ENCODE measurements at regions not wholly inside any gene's neighbourhood (a gene's known extent, or its start where the extent isn't known, plus 50 kb on each side); places are given as distances from the start of the nearest gene placed in this dataset.

DNA sequence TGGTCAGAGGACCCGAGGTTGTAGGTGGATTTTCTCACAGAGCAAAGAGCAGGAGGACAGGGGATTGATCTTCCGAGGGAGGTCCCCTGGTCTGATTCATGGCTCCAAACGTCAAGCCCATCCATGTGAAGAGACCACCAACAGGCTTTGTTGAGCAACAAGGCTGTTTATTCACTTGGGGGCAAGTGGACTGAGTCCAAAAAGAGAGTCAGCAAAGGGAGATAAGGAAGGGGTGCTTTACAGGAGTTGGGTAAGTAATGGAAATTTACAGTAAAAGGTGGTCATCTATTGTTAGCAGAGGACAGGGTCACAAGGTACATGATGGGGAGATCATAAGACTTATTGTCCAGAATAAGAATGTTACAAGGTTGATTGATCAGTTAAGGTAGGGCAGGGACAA, 2285.8 kb downstream of the TP53TG3F start:
- H3K4me3 Mint-ChIP-seq, result no peak overlapping the region
- H3K9me3 Mint-ChIP-seq, result peaks cover 57% of the 10 kb centered on the region
- no peaks in the 10 kb centered on the region for H3K27me3 Mint-ChIP-seq (ENCODE audit: low read depth)
- no peaks in the 10 kb centered on the region for H3K36me3 Mint-ChIP-seq (ENCODE audit: low read depth)
- TF ChIP-seq, protein P1, sequence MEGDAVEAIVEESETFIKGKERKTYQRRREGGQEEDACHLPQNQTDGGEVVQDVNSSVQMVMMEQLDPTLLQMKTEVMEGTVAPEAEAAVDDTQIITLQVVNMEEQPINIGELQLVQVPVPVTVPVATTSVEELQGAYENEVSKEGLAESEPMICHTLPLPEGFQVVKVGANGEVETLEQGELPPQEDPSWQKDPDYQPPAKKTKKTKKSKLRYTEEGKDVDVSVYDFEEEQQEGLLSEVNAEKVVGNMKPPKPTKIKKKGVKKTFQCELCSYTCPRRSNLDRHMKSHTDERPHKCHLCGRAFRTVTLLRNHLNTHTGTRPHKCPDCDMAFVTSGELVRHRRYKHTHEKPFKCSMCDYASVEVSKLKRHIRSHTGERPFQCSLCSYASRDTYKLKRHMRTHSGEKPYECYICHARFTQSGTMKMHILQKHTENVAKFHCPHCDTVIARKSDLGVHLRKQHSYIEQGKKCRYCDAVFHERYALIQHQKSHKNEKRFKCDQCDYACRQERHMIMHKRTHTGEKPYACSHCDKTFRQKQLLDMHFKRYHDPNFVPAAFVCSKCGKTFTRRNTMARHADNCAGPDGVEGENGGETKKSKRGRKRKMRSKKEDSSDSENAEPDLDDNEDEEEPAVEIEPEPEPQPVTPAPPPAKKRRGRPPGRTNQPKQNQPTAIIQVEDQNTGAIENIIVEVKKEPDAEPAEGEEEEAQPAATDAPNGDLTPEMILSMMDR (IDR thresholded peaks at IDR 0.05; ENCODE audit: unreplicated experiment in 3 of 3), result no peak
- no peak overlapping the region for H3K27ac Mint-ChIP-seq
- no peaks in the 10 kb centered on the region for H3K4me1 Mint-ChIP-seq

DNA sequence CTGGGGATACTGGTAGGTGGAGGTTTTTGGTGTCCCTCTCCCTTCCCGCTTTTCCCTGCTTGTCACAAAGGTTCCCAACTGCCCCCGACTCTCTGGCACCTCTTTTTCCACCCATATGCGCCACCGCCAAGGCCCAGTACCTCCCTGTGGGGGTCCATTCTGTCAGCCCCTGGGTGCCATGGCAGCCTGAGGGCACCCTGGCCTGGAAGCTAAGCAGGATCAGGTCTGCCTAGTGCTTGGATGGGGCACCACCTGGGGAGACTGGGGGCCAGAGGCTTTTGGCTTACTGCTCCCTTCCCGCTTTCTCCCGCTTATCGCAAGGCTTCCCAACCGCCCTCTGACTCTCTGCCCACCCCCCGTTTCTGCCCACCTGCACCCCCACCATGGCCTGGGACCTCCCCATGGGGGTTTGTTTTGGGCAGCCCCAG, 2286.4 kb downstream of the TP53TG3F start:
- peaks cover 51% of the 10 kb centered on the region for H3K9me3 Mint-ChIP-seq

DNA sequence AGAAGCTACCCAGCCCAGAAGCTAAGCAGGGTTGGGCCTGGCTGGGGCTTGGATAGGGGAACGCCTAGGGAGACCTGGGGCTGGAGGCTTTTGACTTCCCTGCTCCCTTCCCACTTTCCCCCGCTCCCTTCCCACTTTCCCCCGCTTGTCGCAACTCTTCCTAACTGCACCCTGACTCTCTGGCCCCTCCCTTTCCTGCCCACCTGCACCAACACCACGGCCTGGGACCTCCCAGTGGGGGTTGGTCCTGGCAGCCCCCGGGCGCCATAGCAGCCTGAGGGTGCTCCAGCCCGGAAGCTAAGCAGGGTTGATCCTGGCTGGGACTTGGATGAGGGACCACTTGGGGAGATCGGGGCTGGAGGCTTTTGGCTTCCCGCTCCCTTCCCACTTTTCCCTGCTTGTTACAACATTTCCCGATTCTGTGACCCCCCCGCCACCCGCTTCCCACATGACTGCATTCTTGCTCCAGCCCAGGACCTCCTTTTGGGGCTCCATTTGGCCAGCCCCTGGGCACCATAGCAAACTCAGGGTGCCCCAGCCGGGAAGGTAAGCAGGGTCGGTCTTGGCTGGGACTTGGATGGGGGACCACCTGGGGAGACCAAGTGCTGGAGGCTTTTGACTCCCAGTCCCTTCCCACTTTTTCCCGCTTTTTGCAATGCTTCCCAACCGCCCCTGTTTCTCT, 2287.0 kb downstream of the TP53TG3F start:
- TF ChIP-seq, protein P1 (IDR thresholded peaks at IDR 0.05; ENCODE audit: unreplicated experiment in 3 of 3), result no peak
- no peaks in the 10 kb centered on the region for H3K27me3 Mint-ChIP-seq (ENCODE audit: low read depth)
- H3K9me3 Mint-ChIP-seq, result peaks cover 45% of the 10 kb centered on the region
- no peak overlapping the region for H3K27ac Mint-ChIP-seq
- H3K4me1 Mint-ChIP-seq, result no peaks in the 10 kb centered on the region
- no peak overlapping the region for H3K4me3 Mint-ChIP-seq
- H3K36me3 Mint-ChIP-seq (ENCODE audit: low read depth), result no peaks in the 10 kb centered on the region

More for the DNA sequence above, 2286.4 kb downstream of the TP53TG3F start:
- TF ChIP-seq, protein P1 (IDR thresholded peaks at IDR 0.05; ENCODE audit: unreplicated experiment in 3 of 3), result no peak
- H3K4me1 Mint-ChIP-seq, result no peaks in the 10 kb centered on the region
- no peak overlapping the region for H3K27ac Mint-ChIP-seq
- no peaks in the 10 kb centered on the region for H3K27me3 Mint-ChIP-seq (ENCODE audit: low read depth)
- H3K4me3 Mint-ChIP-seq, result no peak overlapping the region
- no peaks in the 10 kb centered on the region for H3K36me3 Mint-ChIP-seq (ENCODE audit: low read depth)

DNA sequence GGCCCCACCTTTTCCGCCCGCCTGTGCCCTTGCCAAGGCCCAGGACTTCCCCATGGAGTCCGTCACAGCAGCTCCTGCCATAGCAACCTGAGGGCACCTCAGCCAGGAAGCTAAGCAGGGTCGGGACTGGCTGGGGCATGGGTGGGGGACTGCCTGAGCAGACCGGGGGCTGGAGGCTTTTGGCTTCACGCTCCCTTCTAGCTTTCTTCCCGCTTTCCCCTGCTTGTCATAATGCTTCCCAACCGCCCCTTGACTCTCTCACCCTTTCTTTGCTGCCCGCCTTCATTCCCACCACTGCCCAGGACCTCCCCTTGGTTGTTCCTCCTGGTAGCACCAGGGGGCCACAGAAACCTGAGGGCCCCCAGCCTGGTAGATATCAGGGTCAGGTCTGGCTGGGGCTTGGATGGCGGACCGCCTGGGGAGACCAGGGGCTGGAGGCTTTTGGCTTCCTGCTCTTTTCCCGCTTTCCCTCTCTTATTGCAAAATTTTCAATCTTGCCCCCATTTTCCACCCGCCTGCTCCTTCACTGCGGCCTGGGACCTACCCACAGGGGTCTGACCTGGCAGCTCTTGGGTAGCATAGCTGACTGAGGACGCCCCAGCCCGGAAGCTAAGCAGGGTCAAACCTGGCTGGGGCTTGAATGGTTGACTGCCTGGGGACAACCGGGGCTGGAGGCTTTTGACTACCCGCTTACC, 2287.7 kb downstream of the TP53TG3F start:
- Mint-ChIP-seq H3K36me3 (ENCODE audit: low read depth) (no peaks in the 10 kb centered on the region), H3K4me3 (no peak overlapping the region), H3K4me1 (no peaks in the 10 kb centered on the region), H3K27ac (no peak overlapping the region), H3K9me3 (peaks cover 38% of the 10 kb centered on the region), H3K27me3 (ENCODE audit: low read depth) (no peaks in the 10 kb centered on the region)
- TF ChIP-seq, protein P1 (IDR thresholded peaks at IDR 0.05; ENCODE audit: unreplicated experiment in 3 of 3), result no peak

DNA sequence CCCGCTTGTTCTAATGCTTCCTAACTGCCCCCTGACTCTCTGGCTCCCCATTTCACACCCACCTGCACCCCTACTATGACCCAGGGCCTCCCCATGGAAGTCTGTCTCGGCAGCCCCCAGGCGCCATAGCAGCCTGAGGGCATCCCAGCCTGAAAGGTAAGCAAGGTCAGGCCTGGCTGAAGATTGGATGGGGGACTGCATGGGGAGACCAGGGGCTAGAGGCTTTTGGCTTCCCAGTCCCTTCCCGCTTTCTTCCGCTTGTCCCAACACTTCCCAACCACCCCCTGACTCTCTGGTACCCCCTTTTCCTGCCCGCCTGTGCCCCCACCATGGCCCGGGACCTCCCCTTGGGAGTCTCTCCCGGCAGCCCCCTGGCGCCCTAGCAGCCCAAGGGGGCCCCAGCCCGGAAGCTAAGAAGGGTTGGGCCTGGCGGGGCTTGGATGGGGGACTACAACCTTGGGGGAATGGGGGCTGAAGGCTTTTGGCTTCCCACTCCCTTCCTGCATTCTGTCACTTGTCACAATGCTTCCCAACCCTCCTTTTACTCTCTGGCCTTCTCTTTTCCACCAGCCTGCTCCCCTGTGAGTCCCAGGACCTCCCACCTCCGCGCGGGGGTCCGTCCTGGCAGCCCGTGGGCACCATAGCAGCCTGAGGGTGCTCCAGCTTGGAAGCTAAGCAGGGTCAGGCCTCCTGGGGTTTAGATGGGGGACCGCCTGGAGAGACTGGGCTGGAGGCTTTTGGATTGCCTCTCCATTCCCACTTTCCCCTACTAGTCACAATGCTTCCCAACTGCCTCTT, 2288.4 kb downstream of the TP53TG3F start:
- TF ChIP-seq, protein P1 (IDR thresholded peaks at IDR 0.05; ENCODE audit: unreplicated experiment in 3 of 3), result no peak
- Mint-ChIP-seq H3K27me3 (ENCODE audit: low read depth) (no peaks in the 10 kb centered on the region), H3K36me3 (ENCODE audit: low read depth) (no peaks in the 10 kb centered on the region)

More for the DNA sequence above, 2288.4 kb downstream of the TP53TG3F start:
- Mint-ChIP-seq H3K27ac (no peak overlapping the region), H3K4me1 (no peaks in the 10 kb centered on the region), H3K4me3 (no peak overlapping the region), H3K9me3 (peaks cover 35% of the 10 kb centered on the region)

Data from nephron (organoid).